Suprapubic skin (tissue), 4 donors: ENCODE measurements at regions not wholly inside any gene's neighbourhood (a gene's known extent, or its start where the extent isn't known, plus 50 kb on each side); places are given as distances from the start of the nearest gene placed in this dataset.

Experiments
- DNase-seq, 2 donors: peaks; one replicate each; pipeline ENCODE4 v3.0.0-alpha.2; 2019; ENCODE audit warnings: low spot score in 2 of 2
- H3K27ac ChIP-seq: fragments of 200-600 bp; sonication (generic); one replicate; pipeline ENCODE4 v1.5.1; 2019
- H3K27me3 ChIP-seq: fragments of 200-600 bp; sonication (generic); one replicate; pipeline ENCODE4 v1.5.1; 2019
- H3K36me3 ChIP-seq: fragments of 200-600 bp; sonication (generic); one replicate; pipeline ENCODE4 v1.5.1; 2019
- H3K4me1 ChIP-seq: fragments of 200-600 bp; sonication (generic); one replicate; pipeline ENCODE4 v1.5.1; 2019
- H3K4me3 ChIP-seq: fragments of 200-600 bp; sonication (generic); one replicate; pipeline ENCODE4 v1.5.1; 2019; ENCODE audit warnings: mild to moderate bottlenecking
- H3K9me3 ChIP-seq: fragments of 200-600 bp; sonication (generic); one replicate; pipeline ENCODE4 v1.5.1; 2019
- CTCF ChIP-seq, 2 donors: fragments of 200-600 bp in 1 of 2; fragments of 450-650 bp in 1 of 2; sonication (generic) in 1 of 2; IDR thresholded peaks; one replicate each; pipeline ENCODE4 v1.5.1; 2016 to 2019; ENCODE audit warnings: antibody characterized with exemption in 2 of 2, mild to moderate bottlenecking in 1 of 2, moderate library complexity in 1 of 2
- EP300 ChIP-seq: sonication (generic); formaldehyde crosslinking; IDR thresholded peaks from one replicate; pipeline ENCODE4 v1.6.1; 2017; ENCODE audit warnings: antibody characterized with exemption
- POLR2A ChIP-seq, 2 donors: fragments of 450-650 bp; IDR thresholded peaks; one replicate each; pipeline ENCODE4 v1.6.1; 2017; ENCODE audit warnings: antibody characterized with exemption in 2 of 2, mild to moderate bottlenecking in 2 of 2, moderate library complexity in 2 of 2
- POLR2AphosphoS5 ChIP-seq, 3 donors: sonication (generic); formaldehyde crosslinking; IDR thresholded peaks; one replicate each; pipeline ENCODE4 v1.6.1; 2017; ENCODE audit warnings: antibody characterized with exemption in 3 of 3
- WGBS: methylation state at CpG from one replicate; pipeline ENCODE4 v1.1.5; 2018; 5-methylcytosine and 5-hydroxymethylcytosine counted together

DNA sequence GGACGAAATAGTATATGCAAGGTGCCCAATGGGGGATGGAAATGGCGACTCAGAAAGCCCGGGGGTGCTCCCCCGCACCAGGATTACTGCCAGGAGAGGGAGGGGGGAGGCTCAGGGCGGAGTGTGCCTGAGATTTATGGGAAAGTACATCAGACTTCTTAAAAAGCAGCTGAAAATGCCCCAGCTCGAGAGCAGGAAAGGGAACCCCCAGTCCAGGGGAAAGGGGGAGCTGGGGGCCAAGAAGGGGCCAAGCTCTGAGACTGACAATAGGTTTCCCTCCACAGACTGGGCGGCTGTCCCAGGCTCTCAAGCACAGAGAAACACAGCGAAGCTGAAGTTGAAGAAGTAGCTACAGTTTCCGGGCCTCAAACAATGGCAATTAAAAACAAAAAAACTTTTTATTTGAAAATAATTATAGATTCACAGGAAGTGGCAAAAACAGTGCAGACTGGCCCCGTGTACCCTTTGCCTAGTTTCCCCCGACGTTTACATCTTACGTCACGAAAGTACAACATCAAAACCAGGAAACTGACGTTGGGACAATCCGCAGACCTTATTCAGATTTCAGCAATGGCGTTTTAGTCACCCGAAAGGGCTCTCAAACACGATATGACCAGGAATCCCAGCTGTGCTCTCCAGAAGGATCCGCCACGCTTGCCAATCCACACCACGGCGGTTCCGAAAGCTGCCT, 83.9 kb upstream of the FGFR2 start:
- no peak for DNase-seq
- no peaks in the 10 kb centered on the region for H3K9me3 ChIP-seq
- H3K27me3 ChIP-seq: peaks cover 3% of the 10 kb centered on the region
- no peak for TF ChIP-seq CTCF (IDR thresholded peaks at IDR 0.05)
- TF ChIP-seq EP300: no peak
- no peak for TF ChIP-seq POLR2AphosphoS5 (IDR thresholded peaks at IDR 0.05)
- no peak for TF ChIP-seq POLR2A (IDR thresholded peaks at IDR 0.05)
- no peak overlapping the region for H3K27ac ChIP-seq
- H3K4me3 ChIP-seq: no peak overlapping the region
- 75% methylated on average over 24 of the region's 24 CpGs for WGBS
- H3K36me3 ChIP-seq: no peaks in the 10 kb centered on the region
- no peaks in the 10 kb centered on the region for H3K4me1 ChIP-seq

- Histone ChIP-seq H3K27ac (peak overlapping the region; percentile 25), H3K4me1 (no peaks in the 10 kb centered on the region), H3K36me3 (no peaks in the 10 kb centered on the region), H3K4me3 (no peak overlapping the region), H3K27me3 (no peaks in the 10 kb centered on the region), H3K9me3 (no peaks in the 10 kb centered on the region)
- no peak for TF ChIP-seq EP300
- no peak for TF ChIP-seq CTCF (IDR thresholded peaks at IDR 0.05)
- TF ChIP-seq POLR2A (IDR thresholded peaks at IDR 0.05): no peak
- TF ChIP-seq POLR2AphosphoS5 (IDR thresholded peaks at IDR 0.05): no peak
- 43% methylated on average over 9 of the region's 9 CpGs for WGBS
- DNase-seq: no peak
These were observed 82.8 kb upstream of the FGFR2 start for GRCh38 chr10:121680879-121681655.

DNA sequence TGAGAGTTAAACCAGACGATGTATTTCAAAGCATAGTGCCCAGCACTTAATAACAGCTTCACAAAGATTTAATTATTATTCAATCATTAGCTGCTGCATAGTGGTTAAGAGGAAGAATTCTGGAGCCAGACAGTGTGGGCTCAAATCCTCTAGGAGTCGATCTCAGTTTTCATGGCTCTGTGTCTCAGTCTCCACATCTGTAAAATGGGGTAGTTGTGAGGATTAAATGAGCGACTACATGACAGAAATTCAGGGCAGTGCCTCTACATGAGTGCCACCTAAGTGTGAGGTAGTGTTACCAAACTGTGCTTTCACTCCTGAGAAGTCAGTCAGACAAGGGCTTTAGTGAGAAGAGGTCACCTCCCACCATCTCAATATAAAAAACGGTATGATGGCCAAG, 81.7 kb upstream of the FGFR2 start:
- no peaks in the 10 kb centered on the region for H3K36me3 ChIP-seq
- H3K9me3 ChIP-seq: no peaks in the 10 kb centered on the region
- H3K27ac ChIP-seq: no peak overlapping the region
- TF ChIP-seq EP300 (no peak), CTCF (IDR thresholded peaks at IDR 0.05) (no peak), POLR2AphosphoS5 (IDR thresholded peaks at IDR 0.05) (no peak), POLR2A (IDR thresholded peaks at IDR 0.05) (no peak)
- H3K4me3 ChIP-seq: no peak overlapping the region
- 83% methylated on average over 4 of the region's 4 CpGs for WGBS
- no peaks in the 10 kb centered on the region for H3K4me1 ChIP-seq
- no peaks in the 10 kb centered on the region for H3K27me3 ChIP-seq
- DNase-seq: no peak

DNA sequence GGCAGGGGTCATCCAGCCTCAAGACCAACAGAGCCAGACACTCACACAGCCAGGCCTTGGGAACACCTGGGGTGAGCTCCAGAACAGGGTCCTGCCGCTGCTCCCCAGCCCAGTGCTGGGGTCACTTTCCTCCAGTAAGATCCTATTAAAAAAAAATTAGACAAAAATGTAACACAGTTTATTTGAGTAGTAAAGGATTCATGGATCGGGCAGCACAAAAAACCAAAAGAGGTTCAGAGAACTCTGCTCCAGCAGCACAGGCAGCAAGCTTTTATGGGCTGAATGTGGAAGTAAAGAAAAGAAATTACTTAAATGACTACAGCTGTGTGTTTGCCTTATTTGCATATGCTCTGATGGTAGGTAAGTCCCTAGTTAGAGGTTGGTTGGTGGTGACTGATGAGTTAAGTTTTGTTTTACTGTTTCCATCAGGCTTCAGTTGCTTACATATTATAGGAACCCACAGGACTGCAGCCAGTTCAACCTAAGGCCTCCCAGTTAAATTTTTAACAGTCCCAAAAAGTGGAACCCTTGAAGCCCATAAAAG, 80.5 kb upstream of the FGFR2 start:
- no peak overlapping the region for H3K27ac ChIP-seq
- H3K36me3 ChIP-seq: no peaks in the 10 kb centered on the region
- no peaks in the 10 kb centered on the region for H3K4me1 ChIP-seq
- no peak overlapping the region for H3K4me3 ChIP-seq
- no peaks in the 10 kb centered on the region for H3K9me3 ChIP-seq
- TF ChIP-seq CTCF (IDR thresholded peaks at IDR 0.05) (no peak), POLR2A (IDR thresholded peaks at IDR 0.05) (no peak), POLR2AphosphoS5 (IDR thresholded peaks at IDR 0.05) (no peak), EP300 (no peak)
- H3K27me3 ChIP-seq: no peaks in the 10 kb centered on the region
- 96% methylated on average over 2 of the region's 2 CpGs for WGBS
- DNase-seq: no peak

- Histone ChIP-seq H3K27me3 (no peaks in the 10 kb centered on the region), H3K9me3 (no peaks in the 10 kb centered on the region), H3K4me1 (no peaks in the 10 kb centered on the region), H3K36me3 (no peaks in the 10 kb centered on the region), H3K27ac (no peak overlapping the region), H3K4me3 (no peak overlapping the region)
- TF ChIP-seq POLR2A (IDR thresholded peaks at IDR 0.05): no peak
- TF ChIP-seq CTCF (IDR thresholded peaks at IDR 0.05): no peak
- no peak for TF ChIP-seq POLR2AphosphoS5 (IDR thresholded peaks at IDR 0.05)
- no peak for TF ChIP-seq EP300
- no peak for DNase-seq
These were observed 79.6 kb upstream of the FGFR2 start for GRCh38 chr10:121677880-121678279.
